Duodenal mucosa (tissue), 2 donors: ENCODE measurements at regions not wholly inside any gene's neighbourhood (a gene's known extent, or its start where the extent isn't known, plus 50 kb on each side); places are given as distances from the start of the nearest gene placed in this dataset.

Experiments
- H3K27ac ChIP-seq: one replicate; pipeline ENCODE4 v1.7.0; 2013; ENCODE audit warnings: low read depth, low read length
- H3K27me3 ChIP-seq, 2 donors: one replicate each; pipeline ENCODE4 v1.7.0; 2013; ENCODE audit warnings: low read length in 2 of 2, control low read depth in 1 of 2; ENCODE audit not compliant: insufficient read depth in 2 of 2, control insufficient read depth in 1 of 2
- H3K36me3 ChIP-seq, 2 donors: one replicate each; pipeline ENCODE4 v1.7.0; 2013; ENCODE audit warnings: low read length in 2 of 2, control low read depth in 1 of 2; ENCODE audit not compliant: insufficient read depth in 2 of 2, control insufficient read depth in 1 of 2
- H3K4me1 ChIP-seq, 2 donors: one replicate each; pipeline ENCODE4 v1.7.0; 2013; ENCODE audit warnings: low read length in 2 of 2, control low read depth in 1 of 2; ENCODE audit not compliant: insufficient read depth in 2 of 2, control insufficient read depth in 1 of 2
- H3K4me3 ChIP-seq, 2 donors: one replicate each; pipeline ENCODE4 v1.7.0; 2013; ENCODE audit warnings: low read length in 2 of 2, low read depth in 1 of 2
- H3K9ac ChIP-seq, 2 donors: one replicate each; pipeline ENCODE4 v1.7.0; 2013; ENCODE audit warnings: low read length in 2 of 2, low read depth in 1 of 2
- H3K9me3 ChIP-seq, 2 donors: one replicate each; pipeline ENCODE4 v1.7.0; 2013; ENCODE audit warnings: low read length in 2 of 2, control low read depth in 1 of 2; ENCODE audit not compliant: control insufficient read depth in 1 of 2

DNA sequence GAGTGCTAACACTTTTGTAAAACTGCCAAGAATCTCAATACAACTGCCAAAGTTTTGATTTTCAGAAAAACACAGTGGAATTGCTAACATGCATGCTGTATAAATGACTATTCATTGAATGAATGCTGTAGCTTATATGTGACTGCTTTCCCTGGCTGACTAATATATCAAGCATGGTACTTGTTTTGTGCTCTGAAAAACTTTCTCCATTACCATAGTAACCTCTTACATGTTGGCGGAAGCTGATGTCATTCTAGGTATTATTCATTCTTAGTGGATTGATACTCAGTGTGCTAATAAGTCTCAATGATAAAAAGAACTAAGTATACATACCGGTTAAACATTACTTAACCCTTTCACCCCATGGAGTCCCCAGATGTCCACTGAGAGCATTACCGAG lies 166.1 kb upstream of the MYO16 start:
- Histone ChIP-seq H3K36me3 (no peaks in the 10 kb centered on the region), H3K4me1 (no peaks in the 10 kb centered on the region), H3K9ac (no peak overlapping the region), H3K27me3 (no peaks in the 10 kb centered on the region), H3K27ac (no peak overlapping the region), H3K4me3 (no peak overlapping the region), H3K9me3 (no peaks in the 10 kb centered on the region)

DNA sequence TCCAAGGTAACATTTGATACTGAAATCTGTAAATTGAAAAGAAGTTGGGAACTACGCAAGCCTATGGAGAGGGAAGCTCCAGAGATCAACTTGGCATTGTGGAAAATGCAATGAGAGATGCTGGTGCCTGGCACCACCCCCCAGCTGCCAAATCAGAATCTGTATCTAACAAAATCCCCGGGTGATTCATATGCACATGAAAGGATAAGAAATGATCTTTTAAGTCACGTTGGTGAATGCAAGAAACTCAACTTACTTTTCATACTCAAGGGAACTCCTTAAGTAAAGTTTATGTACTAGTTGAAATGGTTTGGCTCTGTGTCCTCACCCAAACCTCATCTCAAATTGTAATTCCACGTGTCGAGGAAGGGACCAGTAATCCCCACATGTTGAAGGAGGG lies 158.5 kb upstream of the MYO16 start:
- no peaks in the 10 kb centered on the region for H3K27me3 ChIP-seq
- no peak overlapping the region for H3K27ac ChIP-seq
- no peak overlapping the region for H3K9ac ChIP-seq
- no peaks in the 10 kb centered on the region for H3K9me3 ChIP-seq
- H3K4me1 ChIP-seq, result no peaks in the 10 kb centered on the region
- no peaks in the 10 kb centered on the region for H3K36me3 ChIP-seq
- H3K4me3 ChIP-seq, result no peak overlapping the region

- no peaks in the 10 kb centered on the region for H3K4me1 ChIP-seq
- H3K27me3 ChIP-seq, result no peaks in the 10 kb centered on the region
- H3K9ac ChIP-seq, result no peak overlapping the region
- no peak overlapping the region for H3K27ac ChIP-seq
- H3K36me3 ChIP-seq, result no peaks in the 10 kb centered on the region
- no peak overlapping the region for H3K4me3 ChIP-seq
- H3K9me3 ChIP-seq, result no peaks in the 10 kb centered on the region
These were observed 154.2 kb upstream of the MYO16 start for GRCh38 chr13:108475181-108475580.

- Histone ChIP-seq H3K4me1 (no peaks in the 10 kb centered on the region), H3K9ac (no peak overlapping the region), H3K27ac (no peak overlapping the region), H3K9me3 (no peaks in the 10 kb centered on the region), H3K27me3 (no peaks in the 10 kb centered on the region), H3K4me3 (no peak overlapping the region), H3K36me3 (no peaks in the 10 kb centered on the region)
These were observed 152.0 kb upstream of the MYO16 start for GRCh38 chr13:108477376-108477775.

DNA sequence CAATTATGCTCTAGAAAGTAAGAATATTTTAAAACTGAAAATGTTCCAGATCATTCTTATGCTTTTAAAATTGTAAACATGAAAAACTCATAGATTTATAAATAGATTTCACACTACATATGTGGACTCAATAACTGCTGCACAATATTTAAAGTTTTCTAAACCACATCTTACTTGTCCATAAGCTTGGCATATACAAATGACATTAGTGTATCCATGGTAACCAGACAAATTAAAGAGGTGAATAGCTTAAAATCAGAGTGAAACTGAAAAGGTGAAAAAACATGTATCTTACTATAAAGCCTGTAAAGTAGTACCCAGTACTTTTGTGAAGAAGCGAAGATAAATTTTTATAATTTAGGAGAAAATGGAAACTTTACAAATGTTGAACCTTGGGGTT lies 151.2 kb upstream of the MYO16 start:
- Histone ChIP-seq H3K9me3 (no peaks in the 10 kb centered on the region), H3K27ac (no peak overlapping the region), H3K27me3 (no peaks in the 10 kb centered on the region), H3K4me3 (no peak overlapping the region), H3K4me1 (no peaks in the 10 kb centered on the region), H3K36me3 (no peaks in the 10 kb centered on the region), H3K9ac (no peak overlapping the region)

GRCh38 chr13:108483981-108484380 lies 145.4 kb upstream of the MYO16 start:
- Histone ChIP-seq H3K9me3 (no peaks in the 10 kb centered on the region), H3K36me3 (no peaks in the 10 kb centered on the region), H3K27me3 (no peaks in the 10 kb centered on the region), H3K4me3 (no peak overlapping the region), H3K9ac (no peak overlapping the region), H3K4me1 (no peaks in the 10 kb centered on the region), H3K27ac (no peak overlapping the region)

- H3K4me1 ChIP-seq, result no peaks in the 10 kb centered on the region
- H3K4me3 ChIP-seq, result no peak overlapping the region
- H3K27ac ChIP-seq, result no peak overlapping the region
- no peaks in the 10 kb centered on the region for H3K36me3 ChIP-seq
- H3K9ac ChIP-seq, result no peak overlapping the region
- H3K27me3 ChIP-seq, result no peaks in the 10 kb centered on the region
- H3K9me3 ChIP-seq, result no peaks in the 10 kb centered on the region
These were observed 143.3 kb upstream of the MYO16 start for GRCh38 chr13:108486096-108486495.

- Histone ChIP-seq H3K27me3 (peaks cover 5 to 16% of the 10 kb centered on the region in 2 donors), H3K36me3 (no peaks in the 10 kb centered on the region), H3K4me3 (no peak overlapping the region), H3K27ac (no peak overlapping the region), H3K9ac (no peak overlapping the region), H3K9me3 (no peaks in the 10 kb centered on the region), H3K4me1 (no peaks in the 10 kb centered on the region)
These were observed 134.3 kb upstream of the MYO16 start for GRCh38 chr13:108494991-108495645.

DNA sequence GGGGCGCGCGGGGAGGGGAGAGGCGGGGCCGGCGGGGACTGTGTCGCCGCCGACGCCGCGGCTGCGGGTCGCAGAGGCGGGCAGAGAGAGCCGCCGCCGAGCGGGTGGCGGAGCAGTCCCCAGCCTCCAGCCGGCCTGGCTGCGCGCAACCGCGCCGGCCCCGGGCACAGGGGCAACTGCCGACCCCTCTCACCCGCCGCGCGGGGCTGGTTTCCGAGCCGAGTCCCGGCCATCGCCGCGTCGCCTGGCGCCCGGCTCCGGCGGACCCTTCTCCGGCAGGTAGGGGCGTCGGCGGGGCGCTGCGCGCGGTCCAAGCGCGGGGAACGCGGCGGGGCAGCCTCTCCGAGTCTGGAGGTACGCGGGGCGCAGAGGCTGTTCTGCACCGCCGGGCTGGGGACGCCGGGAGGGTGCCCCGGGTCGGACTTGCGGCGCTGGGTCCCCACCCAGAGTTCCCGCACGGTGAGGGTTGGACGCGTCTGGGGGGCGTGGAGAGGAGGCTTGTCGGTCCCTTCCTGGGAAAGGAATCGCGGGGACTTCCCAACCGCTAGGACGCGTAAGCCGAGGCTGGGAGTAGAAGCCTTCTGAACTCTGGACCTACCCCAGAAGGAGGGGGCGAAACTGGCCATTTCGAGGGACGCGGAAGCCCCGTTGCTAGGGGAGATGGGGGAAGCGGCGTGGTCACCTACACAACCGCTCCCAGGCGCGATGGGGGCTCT lies 133.6 kb upstream of the MYO16 start:
- H3K4me1 ChIP-seq, result no peaks in the 10 kb centered on the region
- H3K9me3 ChIP-seq, result no peaks in the 10 kb centered on the region
- peak overlapping the region in 1 of 2 donors; percentile 45 for H3K4me3 ChIP-seq
- H3K36me3 ChIP-seq, result no peaks in the 10 kb centered on the region
- no peak overlapping the region for H3K27ac ChIP-seq
- H3K27me3 ChIP-seq, result peaks cover 5 to 16% of the 10 kb centered on the region in 2 donors
- no peak overlapping the region for H3K9ac ChIP-seq

- H3K4me1 ChIP-seq, result no peaks in the 10 kb centered on the region
- peak overlapping the region in 1 of 2 donors; percentile 45 for H3K4me3 ChIP-seq
- H3K27me3 ChIP-seq, result peaks cover 5 to 16% of the 10 kb centered on the region in 2 donors
- H3K9me3 ChIP-seq, result no peaks in the 10 kb centered on the region
- no peaks in the 10 kb centered on the region for H3K36me3 ChIP-seq
- no peak overlapping the region for H3K9ac ChIP-seq
- no peak overlapping the region for H3K27ac ChIP-seq
These were observed 132.8 kb upstream of the MYO16 start for GRCh38 chr13:108496362-108497210.
